ENCODE measurements at regions not wholly inside any gene's neighbourhood (a gene's known extent, or its start where the extent isn't known, plus 50 kb on each side); places are given as distances from the start of the nearest gene placed in this dataset.

DNA sequence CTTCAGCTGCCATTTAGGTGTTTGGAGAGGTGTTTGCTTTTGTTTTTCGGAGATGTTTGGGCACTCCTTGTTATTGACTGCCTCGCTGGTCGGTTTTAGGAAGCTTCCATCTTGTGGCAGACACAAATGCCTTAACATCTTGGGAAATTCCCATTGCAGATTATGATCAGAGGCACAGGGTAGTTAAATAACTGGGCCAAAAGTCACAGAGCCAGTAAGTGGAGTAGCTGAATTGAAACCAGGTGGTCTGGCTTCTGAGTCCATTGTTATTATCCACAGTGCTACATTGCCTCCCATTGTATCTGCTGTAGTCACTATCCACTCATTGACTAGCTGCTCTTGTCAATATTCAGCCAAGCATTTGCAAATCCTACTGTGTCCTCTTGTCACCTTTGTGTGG lies 138.2 kb upstream of the PLPP4 start:
- Histone ChIP-seq H3K4me3 (IDR thresholded peaks at IDR 0.05; ENCODE audit: insufficient read depth, low read depth, low read length) (no peak overlapping the region), H2AFZ (ENCODE audit: low read depth) (no peak overlapping the region), H3K27me3 (ENCODE audit: insufficient read depth, low read depth) (no peaks in the 10 kb centered on the region), H3K4me1 (ENCODE audit: low read depth, poor library complexity, severe bottlenecking) (no peaks in the 10 kb centered on the region), H4K20me1 (ENCODE audit: insufficient read depth) (no peaks in the 10 kb centered on the region), H3K27ac (no peak overlapping the region), H3K9ac (no peak overlapping the region), H3K36me3 (ENCODE audit: insufficient read depth) (no peaks in the 10 kb centered on the region), H3K4me2 (no peak overlapping the region), H3K79me2 (ENCODE audit: insufficient read depth, low read depth) (no peaks in the 10 kb centered on the region)
- TF ChIP-seq, protein P1, sequence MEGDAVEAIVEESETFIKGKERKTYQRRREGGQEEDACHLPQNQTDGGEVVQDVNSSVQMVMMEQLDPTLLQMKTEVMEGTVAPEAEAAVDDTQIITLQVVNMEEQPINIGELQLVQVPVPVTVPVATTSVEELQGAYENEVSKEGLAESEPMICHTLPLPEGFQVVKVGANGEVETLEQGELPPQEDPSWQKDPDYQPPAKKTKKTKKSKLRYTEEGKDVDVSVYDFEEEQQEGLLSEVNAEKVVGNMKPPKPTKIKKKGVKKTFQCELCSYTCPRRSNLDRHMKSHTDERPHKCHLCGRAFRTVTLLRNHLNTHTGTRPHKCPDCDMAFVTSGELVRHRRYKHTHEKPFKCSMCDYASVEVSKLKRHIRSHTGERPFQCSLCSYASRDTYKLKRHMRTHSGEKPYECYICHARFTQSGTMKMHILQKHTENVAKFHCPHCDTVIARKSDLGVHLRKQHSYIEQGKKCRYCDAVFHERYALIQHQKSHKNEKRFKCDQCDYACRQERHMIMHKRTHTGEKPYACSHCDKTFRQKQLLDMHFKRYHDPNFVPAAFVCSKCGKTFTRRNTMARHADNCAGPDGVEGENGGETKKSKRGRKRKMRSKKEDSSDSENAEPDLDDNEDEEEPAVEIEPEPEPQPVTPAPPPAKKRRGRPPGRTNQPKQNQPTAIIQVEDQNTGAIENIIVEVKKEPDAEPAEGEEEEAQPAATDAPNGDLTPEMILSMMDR (conservative IDR thresholded peaks at IDR 0.05; ENCODE audit: low read depth, low read length), result no peak

DNA sequence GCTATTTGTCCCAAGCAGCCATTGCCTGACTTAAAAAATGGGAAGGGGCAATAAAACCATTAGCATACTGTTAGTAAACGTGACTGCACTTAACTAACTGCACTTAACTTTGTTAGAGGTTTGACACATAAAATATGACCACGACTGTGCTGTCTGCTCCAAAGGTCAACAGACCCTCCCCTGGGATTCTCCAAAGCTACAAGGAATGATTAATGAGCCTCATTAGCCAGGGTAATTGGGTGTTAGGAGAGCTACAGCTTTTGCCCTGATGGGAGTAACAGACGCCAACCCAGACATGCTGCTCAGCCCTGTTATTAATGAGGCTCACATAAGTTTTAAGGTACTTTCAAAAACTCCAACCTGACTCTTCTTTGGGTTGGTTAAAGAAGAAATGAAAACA lies 129.4 kb upstream of the PLPP4 start:
- no peaks in the 10 kb centered on the region for H3K4me1 ChIP-seq (ENCODE audit: low read depth, poor library complexity, severe bottlenecking)
- H3K9ac ChIP-seq, result no peak overlapping the region
- H3K4me2 ChIP-seq, result no peak overlapping the region
- H3K36me3 ChIP-seq (ENCODE audit: insufficient read depth), result no peaks in the 10 kb centered on the region
- H2AFZ ChIP-seq (ENCODE audit: low read depth), result no peak overlapping the region
- H3K79me2 ChIP-seq (ENCODE audit: insufficient read depth, low read depth), result no peaks in the 10 kb centered on the region
- no peaks in the 10 kb centered on the region for H3K27me3 ChIP-seq (ENCODE audit: insufficient read depth, low read depth)
- TF ChIP-seq, protein P1 (conservative IDR thresholded peaks at IDR 0.05; ENCODE audit: low read depth, low read length), result no peak
- no peaks in the 10 kb centered on the region for H4K20me1 ChIP-seq (ENCODE audit: insufficient read depth)
- no peak overlapping the region for H3K4me3 ChIP-seq (IDR thresholded peaks at IDR 0.05; ENCODE audit: insufficient read depth, low read depth, low read length)
- H3K27ac ChIP-seq, result no peak overlapping the region

DNA sequence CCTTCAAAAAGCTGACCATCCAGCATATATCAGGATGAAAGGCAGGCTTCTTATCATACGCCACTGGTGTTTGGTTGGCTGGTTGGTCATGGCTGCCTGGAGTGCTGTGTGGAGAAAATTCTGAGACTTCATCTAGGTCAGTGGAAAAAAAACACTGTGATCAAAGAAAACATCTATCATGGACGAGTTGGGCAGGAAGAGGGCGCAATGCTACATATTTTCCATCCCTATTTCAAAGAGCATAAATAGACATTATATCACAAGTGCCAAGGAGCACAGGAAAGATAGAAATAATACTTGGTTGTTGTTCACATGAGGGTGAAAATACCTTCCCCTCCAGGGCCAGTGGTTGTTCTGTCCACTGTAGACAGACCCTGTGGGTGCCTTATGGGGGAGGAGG lies 128.4 kb upstream of the PLPP4 start:
- TF ChIP-seq, protein P1 (conservative IDR thresholded peaks at IDR 0.05; ENCODE audit: low read depth, low read length), result no peak
- no peaks in the 10 kb centered on the region for H3K27me3 ChIP-seq (ENCODE audit: insufficient read depth, low read depth)
- no peaks in the 10 kb centered on the region for H3K79me2 ChIP-seq (ENCODE audit: insufficient read depth, low read depth)
- no peak overlapping the region for H3K4me2 ChIP-seq
- H2AFZ ChIP-seq (ENCODE audit: low read depth), result no peak overlapping the region
- H3K4me3 ChIP-seq (IDR thresholded peaks at IDR 0.05; ENCODE audit: insufficient read depth, low read depth, low read length), result no peak overlapping the region
- no peaks in the 10 kb centered on the region for H3K4me1 ChIP-seq (ENCODE audit: low read depth, poor library complexity, severe bottlenecking)
- no peaks in the 10 kb centered on the region for H3K36me3 ChIP-seq (ENCODE audit: insufficient read depth)
- H3K9ac ChIP-seq, result no peak overlapping the region
- H4K20me1 ChIP-seq (ENCODE audit: insufficient read depth), result no peaks in the 10 kb centered on the region
- no peak overlapping the region for H3K27ac ChIP-seq

DNA sequence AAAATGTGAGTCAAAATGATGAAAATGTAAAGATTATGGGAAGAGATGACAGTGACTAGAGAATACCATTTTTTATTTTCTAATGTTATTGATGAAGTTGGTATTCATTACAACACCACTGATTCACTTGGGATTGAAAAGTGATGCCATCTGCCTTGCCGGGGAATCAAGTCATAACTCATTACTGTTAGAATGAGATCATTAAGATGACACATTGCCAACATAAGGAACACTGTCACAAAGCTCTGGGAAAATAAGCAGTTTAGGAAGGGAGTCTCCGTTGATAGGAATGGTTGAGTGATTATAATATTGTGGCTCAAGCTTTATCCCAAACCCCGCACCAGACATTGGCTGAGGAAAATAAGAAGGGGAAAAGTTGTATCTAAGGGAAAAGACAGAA lies 121.5 kb upstream of the PLPP4 start:
- Histone ChIP-seq H3K4me2 (no peak overlapping the region), H2AFZ (ENCODE audit: low read depth) (no peak overlapping the region), H3K27me3 (ENCODE audit: insufficient read depth, low read depth) (no peaks in the 10 kb centered on the region)

More for the DNA sequence above, 121.5 kb upstream of the PLPP4 start:
- Histone ChIP-seq H3K9ac (no peak overlapping the region), H4K20me1 (ENCODE audit: insufficient read depth) (no peaks in the 10 kb centered on the region), H3K4me3 (IDR thresholded peaks at IDR 0.05; ENCODE audit: insufficient read depth, low read depth, low read length) (no peak overlapping the region), H3K27ac (no peak overlapping the region), H3K36me3 (ENCODE audit: insufficient read depth) (no peaks in the 10 kb centered on the region), H3K79me2 (ENCODE audit: insufficient read depth, low read depth) (no peaks in the 10 kb centered on the region), H3K4me1 (ENCODE audit: low read depth, poor library complexity, severe bottlenecking) (no peaks in the 10 kb centered on the region)
- TF ChIP-seq, protein P1 (conservative IDR thresholded peaks at IDR 0.05; ENCODE audit: low read depth, low read length), result no peak
